OCI-M1 (cell line): ENCODE measurements at regions not wholly inside any gene's neighbourhood (a gene's known extent, or its start where the extent isn't known, plus 50 kb on each side); places are given as distances from the start of the nearest gene placed in this dataset.

Experiments
- DNase-seq: peaks from one replicate; lab custom pipeline; 2025; lab: John Stamatoyannopoulos, UW

DNA sequence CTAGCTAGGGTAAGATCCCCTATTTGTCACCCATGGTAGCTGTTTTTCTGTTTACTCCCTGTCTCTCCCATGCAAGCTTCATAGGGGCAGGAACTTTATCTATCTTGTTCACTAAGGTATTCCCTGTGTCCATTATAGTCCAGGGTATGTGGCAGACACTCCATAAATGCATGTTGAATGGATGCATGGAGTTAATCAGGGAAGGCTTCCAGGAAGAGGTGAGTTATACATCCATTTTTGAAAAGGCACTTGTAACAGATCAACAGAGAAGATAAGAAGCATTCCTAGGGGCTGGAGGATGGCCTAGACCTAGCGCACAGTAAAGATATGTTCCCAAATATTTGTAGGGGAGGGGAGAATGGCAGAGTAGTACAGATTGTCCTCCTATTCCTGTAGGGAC is 130.3 kb downstream of the BUD13 start:
- no peak for DNase-seq

DNA sequence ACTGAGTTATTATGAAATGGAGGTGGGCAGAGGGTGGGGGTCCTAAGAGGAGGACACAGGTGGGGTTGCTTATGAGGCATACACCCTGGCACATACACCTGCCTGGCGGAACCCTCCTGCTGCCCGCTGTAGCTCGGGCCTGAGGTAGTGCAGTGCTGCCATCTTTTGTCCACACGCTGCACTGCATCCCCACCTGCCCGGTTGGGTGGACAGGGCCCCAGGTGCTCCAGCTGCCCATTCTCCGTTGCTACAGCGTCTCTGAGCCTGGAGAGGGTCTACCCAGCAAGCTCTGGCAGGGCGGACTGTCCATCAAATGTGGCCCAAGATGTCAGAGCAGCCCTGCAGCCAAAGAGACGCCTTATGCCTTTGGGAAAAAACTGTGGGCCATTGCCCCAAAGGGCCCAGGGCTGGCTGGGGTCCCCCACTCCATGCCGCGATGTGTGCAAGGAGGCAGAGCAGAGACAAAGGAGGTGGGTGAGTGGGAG is 131.2 kb downstream of the BUD13 start:
- DNase-seq: peak; percentile 47

DNA sequence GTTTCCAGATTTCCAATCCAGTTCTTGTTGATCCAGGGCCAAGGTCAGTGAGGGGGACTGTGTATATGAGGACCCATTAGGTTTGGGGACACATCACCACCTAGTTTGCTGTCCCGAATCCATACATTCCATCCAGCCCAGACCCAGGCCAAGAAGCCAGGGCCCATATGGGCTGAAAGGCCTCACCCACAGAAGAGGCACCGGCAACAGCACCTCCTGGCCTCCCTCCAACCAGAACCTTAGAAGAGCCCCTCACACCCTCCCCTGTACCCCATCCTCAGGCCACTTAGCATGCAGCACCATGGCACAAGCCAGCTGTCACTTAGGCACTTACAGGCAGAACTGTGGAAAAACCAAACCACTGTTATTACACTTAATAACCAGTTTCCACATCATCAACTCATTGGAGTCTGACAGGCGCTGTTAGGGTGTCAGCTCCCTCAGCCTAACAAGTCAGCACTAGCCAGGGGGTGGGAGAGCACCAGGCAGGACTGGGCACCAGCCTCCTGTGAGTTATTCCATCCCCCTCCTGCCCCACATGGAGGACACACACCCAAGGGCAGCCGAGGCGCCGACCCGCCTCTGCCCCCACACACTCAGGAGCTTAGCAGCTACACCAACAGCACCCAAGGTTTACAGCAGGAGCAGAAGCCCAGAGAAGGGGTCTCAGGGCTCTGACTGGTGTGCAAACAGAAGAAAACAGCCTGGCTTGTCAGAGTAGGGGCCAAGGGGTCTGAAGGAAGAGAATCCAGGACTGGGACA is 132.0 kb downstream of the BUD13 start:
- no peak for DNase-seq

DNA sequence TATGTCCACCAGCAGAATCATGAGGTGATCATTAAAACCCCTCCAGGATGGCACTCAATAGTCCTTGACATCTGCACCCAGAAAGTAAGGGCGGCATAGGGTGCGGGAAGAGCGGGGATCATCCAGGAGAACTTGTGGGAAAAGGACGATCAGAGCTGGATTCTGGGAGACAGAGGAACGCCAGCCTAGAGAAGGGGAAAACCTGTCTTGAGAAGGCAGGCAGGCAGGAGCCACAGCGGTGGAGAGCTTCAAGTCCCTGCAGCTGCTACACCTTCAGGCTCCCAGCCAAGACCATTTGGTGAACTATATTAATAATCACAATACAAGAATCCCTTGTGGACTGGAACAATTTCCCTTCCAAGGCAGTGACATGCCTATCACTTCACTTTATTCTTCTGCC is 134.3 kb downstream of the BUD13 start:
- no peak for DNase-seq

DNA sequence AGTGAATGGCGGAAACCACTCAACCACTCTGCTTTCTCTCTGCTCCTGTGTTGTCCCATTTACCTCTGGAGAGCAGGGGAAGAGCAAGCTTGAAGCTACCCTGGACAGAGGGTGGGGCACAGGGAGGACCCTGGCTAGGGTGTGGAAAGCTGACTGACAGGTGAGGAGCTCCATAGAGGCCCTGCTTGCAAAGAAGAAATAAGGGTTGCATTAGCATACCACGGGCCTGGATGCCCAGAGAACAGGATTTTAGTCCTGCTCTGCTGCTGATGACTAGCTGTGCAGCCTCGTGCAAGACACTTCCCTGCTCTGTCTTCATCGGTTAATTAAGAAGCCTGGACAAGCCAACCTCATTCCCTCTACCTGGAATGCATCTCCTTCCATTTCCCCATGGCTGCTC is 135.0 kb downstream of the BUD13 start:
- DNase-seq: no peak

GRCh38 chr11:116636341-116636929 is 136.4 kb downstream of the BUD13 start:
- DNase-seq: no peak

- no peak for DNase-seq
These were observed 141.6 kb downstream of the BUD13 start for GRCh38 chr11:116631201-116631600.

- no peak for DNase-seq
These were observed 154.3 kb downstream of the BUD13 start for GRCh38 chr11:116618461-116618860.

DNA sequence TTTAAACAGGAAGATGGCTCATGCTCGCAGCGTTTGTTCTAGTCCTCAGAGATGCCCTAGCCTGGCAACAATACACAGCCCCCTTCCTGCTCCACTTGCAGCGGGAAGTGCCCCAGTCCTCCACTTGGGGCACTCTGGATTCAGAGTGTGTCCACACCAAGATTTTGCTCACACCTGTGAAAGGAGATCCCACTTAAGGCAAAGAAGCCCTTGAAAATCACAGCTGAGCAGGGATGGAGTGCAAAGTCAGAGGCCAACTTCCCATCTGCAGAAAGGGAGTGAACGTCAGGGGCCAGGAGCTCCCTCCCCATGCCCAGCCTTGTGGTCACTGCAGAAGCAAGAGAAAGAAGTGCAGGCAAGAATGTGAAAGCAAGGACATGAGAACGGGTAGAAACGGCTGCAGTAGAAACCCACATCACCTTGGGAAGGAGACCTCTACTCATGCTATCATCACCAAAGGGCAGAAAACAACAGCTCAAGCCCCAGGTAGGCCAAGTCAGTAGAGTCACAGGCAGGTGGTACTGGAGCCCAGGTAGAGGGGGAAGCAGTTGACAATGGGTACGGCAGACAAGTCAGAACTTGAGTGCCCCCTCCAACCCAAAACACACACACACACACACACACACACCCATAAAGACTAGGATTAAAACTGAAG is 157.4 kb downstream of the BUD13 start:
- DNase-seq: no peak

GRCh38 chr11:116614306-116615210 is 158.2 kb downstream of the BUD13 start:
- no peak for DNase-seq

- DNase-seq: no peak
These were observed 159.4 kb downstream of the BUD13 start for GRCh38 chr11:116613206-116613875.

DNA sequence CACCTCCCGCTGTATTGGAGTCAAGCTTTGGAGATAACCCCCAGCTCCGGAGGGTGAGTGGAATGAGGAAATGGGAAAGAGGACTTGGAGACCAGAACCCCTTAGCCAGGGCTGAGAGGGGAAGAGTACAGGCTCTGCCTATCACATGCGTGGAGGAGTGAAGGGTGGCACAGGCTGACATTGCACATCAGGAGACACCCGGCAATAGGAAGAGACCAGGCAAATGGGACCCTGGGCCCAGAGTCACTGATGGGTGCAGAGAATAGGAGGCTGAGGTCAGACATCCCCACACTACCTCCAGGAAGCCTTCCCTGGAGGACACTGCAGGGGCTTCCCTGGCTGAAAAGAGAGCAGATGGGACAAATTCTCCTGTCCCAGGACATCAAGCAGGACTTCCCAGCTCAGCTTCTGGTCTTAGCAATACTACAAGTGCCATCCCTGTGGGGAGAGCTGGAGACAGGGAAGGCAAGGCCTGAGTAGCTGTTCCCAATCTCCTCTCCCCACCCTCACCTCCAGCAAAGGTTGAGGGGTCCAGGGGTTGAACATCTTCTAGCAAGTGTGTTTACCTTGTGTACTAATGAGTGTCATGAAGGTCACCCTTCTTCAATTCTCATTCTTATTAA is 160.7 kb downstream of the BUD13 start:
- no peak for DNase-seq

DNA sequence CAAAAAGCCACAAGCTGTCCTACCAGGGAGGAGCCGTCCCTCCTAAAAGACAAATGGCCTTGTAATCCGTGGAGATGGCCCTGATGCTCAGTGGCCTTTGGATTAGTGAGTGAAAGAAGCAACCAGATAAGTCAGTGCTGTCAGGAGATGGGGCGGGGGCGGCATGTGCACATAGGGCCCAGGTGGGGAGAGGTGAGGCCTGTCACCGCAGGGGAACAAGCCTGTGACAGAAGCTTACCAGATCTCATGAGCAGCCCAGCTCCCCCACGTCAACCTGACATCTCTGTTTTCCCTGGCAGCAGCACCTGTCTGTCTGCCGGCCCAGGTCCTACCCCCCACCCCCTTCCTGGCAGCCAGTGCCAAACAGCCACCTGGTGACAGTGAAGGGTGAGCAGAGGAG is 162.6 kb downstream of the BUD13 start:
- no peak for DNase-seq

GRCh38 chr11:116607027-116607426 is 165.8 kb downstream of the BUD13 start:
- no peak for DNase-seq

DNA sequence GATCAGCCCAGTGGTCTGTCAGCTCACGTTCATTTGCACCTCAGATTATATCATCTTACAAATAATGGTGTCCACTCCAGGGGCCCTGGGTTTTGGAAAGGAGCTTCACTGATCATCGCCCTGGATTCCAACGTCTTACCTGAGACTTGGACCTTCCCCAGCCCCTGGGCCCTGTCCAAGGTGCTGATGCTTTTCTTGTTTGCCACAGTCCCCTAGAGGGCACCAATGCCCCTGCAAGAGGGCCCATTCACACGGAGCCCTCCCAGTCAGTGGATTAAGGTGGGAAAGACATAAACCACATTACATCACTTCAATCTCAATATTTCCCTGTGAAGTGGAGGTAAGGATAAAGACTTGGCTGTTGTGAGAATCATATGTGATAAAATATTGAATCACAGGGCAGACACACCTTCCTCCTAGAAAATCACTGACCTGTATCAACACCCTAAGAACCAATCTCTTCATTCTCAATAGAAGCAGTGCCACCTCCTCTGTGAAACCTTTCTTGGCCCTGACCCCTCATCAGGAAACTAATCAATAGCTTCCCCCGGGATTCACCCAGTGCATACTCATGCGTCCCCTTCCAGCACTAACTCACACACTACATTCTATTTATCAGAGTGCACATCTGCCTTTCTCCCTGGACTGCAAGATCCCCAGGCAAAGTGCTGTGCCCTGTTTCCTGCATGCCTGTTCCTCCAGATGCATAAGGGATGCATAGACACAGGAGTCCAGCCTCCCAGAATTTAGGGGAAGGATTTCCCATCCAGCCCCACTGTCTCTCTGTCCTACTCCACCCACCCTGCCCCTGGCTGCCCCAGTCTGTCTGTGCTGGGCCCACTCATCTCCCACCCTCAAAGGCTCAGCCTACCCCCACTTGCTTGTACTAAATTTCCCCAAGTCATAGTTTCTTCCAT is 167.0 kb downstream of the BUD13 start:
- DNase-seq: peak; percentile 82

DNA sequence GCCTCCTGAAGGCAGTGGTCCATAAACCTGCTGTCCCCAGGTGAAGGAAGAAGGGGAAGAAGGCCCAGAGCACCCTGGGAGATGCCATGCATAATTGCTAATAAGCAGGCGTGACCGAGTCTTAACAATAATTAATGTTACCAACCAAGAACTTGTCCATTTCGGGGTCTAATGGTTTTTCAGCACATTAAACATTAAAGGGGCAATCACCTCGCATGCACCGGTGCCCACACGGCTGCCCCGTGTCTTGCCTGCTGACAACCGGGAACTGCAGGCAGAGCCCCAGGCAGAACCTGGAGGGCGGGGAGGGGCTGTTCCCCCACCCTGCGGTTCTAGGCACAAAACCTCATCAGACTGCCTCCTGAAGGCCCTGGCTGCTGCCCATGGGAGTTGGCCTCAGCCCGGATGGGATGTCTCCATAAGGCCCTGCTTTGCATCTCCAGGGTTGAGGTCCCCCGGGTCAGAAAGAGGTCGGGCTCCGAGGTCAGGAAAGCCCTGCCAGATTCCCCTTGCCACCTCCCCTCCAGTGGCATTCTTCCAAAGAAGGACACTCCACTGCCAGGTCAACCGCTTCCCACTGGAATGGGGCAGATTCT is 169.0 kb downstream of the BUD13 start:
- DNase-seq: no peak

DNA sequence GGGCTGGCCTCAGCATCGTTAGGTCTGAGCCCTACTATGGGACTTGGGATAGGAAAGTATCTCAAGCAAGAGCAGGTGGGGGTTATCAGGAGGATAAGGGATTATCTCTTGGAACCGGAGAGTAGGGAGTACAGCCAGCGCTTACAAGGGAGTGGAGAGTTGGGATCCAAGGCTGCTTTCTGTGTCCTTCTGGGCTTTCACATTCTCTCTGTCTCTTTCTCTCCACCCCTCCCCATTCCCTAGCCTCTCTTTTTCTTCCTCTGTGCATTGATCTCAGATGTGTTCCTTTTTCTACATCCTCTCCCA is 170.2 kb downstream of the BUD13 start:
- DNase-seq: no peak

GRCh38 chr11:116601814-116602636 is 170.8 kb downstream of the BUD13 start:
- DNase-seq: peak; percentile 27

GRCh38 chr11:116600930-116601329 is 171.9 kb downstream of the BUD13 start:
- no peak for DNase-seq
